GM21381 (cell line): ENCODE measurements at regions not wholly inside any gene's neighbourhood (a gene's known extent, or its start where the extent isn't known, plus 50 kb on each side); places are given as distances from the start of the nearest gene placed in this dataset.
"Not testable (repeated sequence)": the region's sequence is repeated elsewhere in the genome, so short reads cannot be mapped to it uniquely, and the experiment has no call there.

Experiments
- ATAC-seq: cut with Tn5 transposase; IDR thresholded peaks from one replicate; pipeline ENCODE4 v1.9.1; 2021; ENCODE audit warnings: mild to moderate bottlenecking, moderate library complexity; ENCODE audit not compliant: unreplicated experiment

DNA sequence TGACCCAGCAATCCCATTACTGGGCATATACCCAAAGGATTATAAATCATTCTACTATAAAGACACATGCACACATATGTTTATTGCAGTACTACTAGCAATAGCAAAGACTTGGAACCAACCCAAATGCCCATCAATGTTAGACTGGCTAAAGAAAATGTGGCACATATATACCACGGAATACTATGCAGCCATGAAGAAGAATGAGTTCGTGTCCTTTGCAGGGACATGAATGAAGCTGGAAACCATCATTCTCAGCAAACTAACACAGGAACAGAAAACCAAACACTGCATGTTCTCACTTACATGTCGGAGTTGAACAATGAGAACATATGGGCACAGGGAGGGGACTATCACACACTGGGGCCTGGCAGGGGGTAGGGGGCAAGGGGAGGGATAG lies 183.0 kb downstream of the HACE1 start:
- not testable (repeated sequence) for ATAC-seq

DNA sequence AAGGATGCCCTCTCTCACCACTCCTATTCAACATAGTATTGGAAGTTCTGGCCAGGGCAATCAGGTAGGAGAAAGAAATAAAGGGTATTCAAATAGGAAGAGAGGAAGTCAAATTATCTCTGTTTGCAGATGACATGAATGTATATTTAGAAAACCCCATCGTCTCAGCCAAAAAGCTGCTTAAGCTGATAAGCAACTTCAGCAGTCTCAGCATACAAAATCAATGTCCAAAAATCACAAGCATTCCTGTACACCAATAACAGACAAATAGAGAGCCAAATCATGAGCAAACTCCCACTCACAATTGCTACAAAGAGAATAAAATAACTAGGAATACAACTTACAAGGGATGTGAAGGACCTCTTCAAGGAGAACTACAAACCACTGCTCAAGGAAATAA lies 184.6 kb downstream of the HACE1 start:
- not testable (repeated sequence) for ATAC-seq

DNA sequence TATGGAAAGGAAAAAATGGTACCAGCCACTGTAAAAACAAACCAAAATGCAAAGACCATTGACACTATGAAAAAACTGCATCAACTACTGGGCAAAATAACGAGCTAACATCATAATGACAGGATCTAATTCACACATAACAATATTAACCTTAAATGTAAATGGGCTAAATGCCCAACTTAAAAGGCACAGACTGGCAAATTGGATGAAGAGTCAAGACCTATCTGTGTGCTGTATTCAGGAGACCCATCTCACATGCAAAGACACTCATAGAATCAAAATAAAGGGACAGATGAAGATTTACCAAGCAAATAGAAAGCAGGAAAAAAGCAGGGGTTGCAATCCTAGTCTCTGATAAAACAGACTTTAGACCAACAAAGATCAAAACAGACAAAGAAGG lies 186.6 kb downstream of the HACE1 start:
- not testable (repeated sequence) for ATAC-seq

DNA sequence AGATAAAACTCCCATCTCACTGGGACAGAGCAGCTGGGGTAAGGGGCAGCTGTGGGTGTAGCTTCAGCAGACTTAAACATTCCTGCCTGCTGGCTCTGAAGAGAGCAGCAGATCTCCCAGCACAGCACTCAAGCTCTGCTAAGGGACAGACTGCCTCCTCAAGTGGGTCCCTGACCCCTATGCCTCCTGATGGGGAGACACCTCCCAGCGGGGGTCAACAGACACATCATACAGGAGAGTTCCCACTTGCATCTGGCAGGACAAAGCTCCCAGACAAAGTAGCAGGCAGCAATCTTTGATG lies 188.2 kb downstream of the HACE1 start:
- not testable (repeated sequence) for ATAC-seq

DNA sequence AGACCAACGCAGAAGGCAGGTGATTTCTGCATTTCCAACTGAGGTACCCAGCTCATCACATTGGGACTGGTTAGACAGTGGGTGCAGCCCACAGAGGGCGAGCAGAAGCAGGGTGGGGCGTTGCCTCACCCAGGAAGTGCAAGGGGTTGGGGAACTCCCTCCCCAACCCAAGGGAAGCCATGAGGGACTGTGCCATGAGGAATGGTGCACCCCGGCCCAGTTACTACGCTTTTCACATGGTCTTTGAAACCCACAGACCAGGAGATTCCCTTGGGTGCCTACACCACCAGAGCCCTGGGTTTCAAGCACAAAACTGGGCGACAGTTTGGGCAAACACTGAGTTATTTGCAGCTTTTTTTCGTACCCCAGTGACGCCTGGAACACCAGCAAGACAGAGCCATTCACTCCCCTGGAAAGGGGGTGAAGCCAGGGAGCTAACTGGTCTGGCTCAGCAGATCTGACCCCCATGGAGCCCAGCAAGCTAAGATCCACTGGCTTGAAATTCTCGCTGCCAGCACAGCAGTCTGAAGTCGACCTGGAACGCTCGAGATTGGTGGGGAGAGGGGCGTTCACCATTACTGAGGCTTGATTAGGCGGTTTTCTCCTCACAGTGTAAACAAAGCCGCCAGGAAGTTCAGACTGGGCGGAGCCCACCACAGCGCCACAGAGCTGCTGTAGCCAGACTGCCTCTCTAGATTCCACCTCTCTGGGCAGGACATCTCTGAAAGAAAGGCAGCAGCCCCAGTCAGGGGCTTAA lies 188.7 kb downstream of the HACE1 start:
- ATAC-seq = not testable (repeated sequence)

DNA sequence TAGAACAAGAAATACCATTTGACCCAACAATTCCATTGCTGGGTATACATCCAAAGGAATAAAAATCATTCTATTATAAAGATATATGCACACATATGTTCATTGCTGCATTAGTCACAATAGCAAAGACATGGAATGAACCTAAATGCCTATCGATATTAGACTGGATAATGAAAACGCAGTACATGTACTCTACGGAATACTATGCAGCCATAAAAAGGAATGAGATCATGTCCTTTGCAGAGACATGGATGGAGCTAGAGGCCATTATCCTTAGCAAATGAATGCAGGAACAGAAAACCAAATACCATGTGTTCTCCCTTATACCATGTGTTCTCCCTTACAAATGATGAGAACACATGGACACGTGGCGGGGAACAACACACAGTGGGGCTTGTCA lies 190.2 kb downstream of the HACE1 start:
- ATAC-seq = no peak

DNA sequence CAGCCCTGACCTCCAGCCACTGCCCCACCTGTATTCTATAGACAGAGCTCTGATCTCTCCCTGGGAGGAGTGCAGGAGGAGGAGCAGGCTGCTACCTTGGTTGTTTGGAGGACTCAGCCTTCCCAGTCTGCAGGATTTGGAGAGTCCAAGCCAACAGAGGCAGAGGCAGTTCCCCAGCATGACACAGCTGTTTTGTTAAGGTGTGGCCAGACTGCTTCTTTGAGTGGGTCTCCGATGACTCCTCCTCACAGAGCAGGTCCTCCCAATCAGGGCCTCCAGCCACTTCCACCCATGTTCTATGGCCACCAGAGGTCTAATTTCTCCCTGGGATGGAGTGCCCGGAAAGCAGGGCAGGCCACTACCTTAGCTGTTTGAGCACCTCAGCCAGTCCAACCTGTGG lies 203.5 kb downstream of the HACE1 start:
- ATAC-seq = no peak

DNA sequence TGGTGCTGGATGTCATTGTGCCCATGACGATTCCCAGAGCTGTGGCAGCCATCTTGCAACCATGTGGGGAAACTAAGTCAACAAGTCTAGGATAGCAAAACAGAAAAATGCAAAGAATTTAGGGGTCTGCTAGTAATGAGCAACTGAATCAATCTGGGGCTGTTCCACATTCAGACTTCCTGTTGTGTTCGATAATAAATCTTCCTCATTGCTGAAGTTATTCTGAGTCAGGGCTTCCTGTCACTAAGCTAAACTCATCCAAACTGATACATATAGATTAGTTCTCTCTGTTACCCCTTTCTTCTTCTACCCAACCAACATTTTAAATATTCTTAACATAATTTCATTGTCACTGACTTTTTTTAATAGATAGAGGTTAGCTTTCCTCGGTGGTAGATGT lies 205.9 kb downstream of the HACE1 start:
- ATAC-seq = no peak

DNA sequence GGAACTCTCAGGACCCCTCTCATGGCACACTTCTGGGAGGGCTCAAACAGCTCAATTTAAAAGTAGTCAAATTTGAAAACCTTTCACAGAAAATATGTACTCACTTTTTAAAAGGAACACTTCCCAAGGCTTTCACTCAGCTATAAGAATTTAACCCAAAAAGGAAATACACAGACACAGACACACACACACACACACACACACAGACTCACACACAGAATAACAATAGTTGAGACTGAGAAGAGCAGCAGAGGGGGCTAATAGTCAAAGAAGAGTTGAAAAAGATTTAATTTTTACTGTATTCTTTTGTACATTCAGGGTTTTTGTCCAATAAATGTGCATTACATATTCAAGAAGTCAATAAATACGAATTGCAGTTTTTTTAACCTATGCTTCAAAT lies 211.4 kb downstream of the HACE1 start:
- ATAC-seq = no peak

DNA sequence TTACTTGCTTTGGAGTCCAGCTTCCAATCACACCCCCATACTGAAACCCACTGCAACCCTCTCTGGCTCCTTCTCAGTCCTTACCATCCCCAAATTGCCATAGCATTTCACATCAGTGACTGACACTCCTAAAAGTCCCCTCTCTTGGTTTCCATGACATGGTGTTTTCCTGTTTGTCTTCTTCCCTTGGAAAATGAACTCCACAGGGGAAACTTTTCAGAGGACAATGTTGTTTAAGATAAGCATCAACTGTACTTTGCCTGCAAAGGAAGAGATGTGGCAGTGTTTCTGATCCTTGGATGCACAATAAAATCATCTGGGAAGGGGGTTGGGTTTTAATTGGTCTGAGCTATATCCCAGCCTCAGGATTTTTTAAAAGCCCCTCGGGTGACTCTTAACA lies 214.9 kb downstream of the HACE1 start:
- ATAC-seq = no peak

DNA sequence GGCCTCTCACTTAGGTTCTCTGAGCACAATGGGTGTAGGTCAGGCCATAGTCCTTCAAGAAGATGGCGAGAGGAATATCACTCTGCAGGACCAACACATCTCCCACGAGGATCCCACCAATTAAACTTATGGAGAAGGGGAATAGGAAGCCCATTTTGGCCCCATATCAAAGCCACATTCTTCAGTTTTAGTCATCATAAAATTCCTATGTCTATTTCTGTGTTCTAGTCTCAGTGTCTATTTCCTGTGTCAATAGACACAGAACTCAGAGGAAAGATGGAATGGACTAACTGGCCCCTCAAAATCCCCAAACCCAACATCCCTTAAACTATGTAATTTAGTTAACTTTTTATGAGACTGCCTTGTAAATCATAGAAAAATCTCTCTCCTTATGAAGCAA lies 216.8 kb downstream of the HACE1 start:
- ATAC-seq = no peak

DNA sequence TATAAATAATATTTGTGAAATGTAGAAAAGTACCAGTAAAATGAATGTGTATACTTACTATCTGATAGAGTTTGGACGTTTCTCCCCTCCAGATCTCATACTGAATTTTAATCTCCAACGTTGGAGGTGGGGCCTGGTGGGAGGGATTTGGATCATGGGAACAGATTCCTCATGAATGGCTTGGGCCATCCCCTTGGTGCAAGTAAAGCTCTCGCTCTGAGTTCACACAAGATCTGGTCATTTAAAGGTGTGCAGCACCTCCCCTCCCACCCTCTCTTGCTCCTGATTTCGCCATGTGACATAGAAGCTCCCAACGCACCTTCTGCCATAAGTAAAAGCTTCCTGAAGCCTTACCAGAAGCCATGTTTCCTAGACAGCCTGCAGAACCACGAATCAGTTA lies 219.0 kb downstream of the HACE1 start:
- no peak for ATAC-seq

DNA sequence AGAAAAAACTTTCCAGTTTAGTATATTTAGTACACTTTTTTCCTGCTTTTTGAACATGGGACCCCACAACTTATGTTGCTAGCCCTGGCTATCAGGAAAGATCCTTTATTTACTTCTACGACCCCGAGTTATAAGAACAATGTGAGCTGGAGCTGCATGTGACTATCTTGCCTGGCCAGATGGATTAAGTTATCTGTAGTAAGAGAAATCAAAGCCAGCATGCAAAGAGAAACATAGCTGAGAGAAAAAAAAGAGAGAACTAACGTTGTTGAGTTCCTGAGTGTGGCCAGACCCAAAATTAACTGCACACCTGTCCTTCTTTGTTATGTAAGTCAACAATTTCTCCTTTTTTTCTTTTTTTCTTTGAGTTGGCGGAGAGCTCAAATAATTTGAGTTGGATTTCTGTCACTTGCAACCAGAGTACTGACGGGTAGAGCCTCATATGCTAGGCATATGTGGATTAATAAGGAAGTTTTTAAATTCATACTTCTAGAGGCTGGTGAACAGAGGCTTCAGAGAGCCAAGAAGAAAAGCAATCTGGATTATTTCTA lies 219.5 kb downstream of the HACE1 start:
- no peak for ATAC-seq

DNA sequence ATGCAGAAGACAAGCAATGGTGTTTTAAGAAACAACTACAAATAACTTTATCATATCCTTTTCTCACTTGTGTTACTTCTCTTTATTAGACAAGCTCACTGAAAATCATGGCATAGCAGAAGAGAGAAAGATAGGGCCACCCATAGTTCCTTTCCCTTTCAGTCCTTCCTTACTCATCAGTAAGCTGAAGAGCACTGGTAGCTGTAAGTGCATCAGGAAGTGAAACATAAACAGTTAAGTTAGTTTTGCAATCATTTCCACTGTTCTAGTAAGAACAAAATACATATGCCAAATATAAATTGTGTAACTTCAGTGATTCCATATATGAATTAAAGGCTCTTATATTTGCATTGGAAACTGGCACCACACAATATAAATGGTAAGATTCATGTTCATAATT lies 220.1 kb downstream of the HACE1 start:
- peak; percentile 92 for ATAC-seq

DNA sequence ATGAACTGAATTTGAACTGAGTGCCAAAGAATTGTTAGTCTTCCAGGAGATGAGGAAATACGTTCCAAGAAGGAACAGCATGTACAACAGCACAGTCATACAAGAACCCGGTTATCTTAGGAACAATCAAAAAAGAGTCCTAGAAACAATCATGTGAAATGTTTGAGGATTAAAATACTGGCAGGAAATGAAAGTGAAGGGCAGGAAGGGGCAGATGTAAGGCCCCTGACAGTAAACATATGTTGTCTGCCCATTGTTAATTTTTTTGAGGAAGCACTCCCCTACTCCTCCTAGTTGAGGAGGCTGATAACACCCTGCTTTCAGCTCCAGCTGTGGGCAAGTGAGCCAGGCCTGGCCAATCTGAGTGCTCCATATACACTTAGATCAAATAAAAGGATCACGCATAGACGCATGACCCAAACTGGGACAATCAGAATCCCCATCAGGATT lies 220.9 kb downstream of the HACE1 start:
- ATAC-seq = no peak

DNA sequence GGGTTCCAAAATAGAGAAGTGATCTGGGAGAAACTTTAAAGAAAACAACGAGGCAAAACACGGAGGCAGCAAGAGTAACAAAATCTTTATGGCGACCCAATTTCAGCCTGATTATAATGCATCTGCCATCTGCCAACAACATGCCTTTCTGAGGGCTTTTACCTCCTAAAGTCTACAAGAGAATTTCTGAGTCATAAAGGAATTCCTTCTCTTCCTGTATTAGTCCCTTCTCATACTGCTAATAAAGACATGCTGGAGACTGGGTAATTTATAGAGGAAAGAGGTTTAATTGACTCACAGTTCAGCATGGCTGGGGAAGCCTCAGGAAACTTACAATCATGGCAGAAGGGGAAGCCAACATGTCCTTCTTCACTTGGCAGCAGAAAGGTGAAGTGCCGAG lies 226.6 kb downstream of the HACE1 start:
- ATAC-seq = no peak

DNA sequence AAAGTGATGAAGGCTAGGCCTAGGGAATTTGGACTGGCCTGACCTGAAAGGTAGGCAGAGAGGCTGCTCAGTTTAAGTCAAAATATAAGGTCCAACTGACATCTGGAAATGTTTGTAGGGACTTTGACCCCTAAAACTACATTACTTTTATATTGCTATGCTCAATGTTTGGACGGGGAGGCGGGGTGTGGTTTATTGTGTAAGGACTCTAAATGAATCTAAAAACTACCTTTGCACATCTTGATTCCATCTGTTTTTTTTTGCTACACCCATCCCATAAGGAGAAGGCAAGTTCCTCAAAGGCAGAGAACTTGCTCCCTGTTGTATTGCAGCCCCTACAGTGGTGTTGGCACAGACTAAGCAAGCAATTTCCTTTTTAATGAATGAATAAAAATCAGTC lies 227.1 kb downstream of the HACE1 start:
- no peak for ATAC-seq

DNA sequence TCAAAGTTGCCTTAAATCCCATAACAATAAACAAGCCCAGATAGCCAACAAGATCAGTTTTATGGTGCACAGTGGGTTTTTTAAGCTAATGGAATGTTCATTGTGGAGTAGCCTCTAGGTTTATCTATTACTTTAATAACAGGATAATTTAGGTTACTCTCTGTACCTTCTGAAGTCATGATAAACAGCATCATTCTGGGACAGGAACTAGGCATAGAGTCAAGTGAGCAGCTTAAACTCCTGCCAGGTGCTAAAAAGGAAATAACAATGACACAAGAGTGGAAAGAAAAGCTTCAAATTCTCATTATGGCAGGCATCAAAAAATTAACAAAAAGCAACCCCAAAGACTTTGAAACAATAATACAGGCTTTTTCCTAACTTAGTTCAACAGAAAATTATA lies 228.8 kb downstream of the HACE1 start:
- no peak for ATAC-seq

DNA sequence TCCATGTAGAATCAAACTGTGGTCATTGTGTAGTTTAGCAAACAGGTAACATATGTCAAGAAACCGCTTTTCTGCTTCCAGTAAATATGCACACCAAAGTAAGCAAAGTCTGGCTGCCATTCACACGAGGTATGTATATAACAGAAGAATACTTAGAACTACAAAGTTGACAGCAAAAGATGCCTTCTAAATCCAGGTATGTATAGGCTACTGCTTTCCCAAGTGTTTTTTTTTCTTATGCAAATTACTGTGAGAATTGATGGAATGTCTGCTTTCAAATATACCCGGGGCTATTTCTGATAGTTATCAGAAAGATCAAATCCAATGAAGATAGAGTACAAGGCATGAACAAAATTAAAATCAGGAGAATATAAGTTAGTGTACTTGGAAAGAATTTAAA lies 229.2 kb downstream of the HACE1 start:
- ATAC-seq = no peak

DNA sequence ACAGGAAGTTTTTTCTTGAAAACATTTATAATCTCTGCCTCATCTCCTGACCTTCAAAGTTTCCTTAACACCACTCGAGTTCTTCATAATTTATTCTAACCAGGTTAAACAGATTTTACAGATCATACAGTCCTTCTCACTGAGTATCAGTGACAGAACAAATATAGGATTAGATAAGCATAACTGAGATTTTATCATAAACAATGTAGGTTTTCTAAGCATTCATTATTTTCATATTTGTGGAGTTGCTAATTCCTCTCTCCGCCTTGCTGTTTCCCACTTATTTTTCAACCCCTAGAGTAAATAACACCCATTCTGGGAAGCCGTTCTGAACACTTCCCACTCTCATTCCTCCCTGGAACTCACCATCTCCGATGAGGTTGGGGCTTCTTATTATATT lies 229.9 kb downstream of the HACE1 start:
- ATAC-seq = no peak

DNA sequence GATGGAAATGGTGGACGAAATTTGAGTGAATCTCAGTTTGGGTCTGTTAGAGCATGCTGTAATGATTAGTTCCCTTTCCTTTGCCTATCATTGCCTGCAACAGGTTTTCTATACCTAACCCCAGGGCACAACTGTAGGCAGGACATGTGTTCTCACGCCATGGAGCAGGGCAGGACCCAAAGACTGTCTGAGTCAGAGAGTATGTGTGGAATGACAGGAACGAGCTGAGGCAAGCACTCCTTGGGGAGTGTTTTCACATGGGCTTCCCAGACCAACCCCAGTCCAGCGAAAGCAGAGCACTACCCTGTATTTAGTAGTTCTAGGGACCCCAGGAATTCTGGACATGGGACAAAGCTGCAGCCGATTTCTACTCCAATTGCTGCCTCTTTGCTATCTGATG lies 234.2 kb downstream of the HACE1 start:
- ATAC-seq = no peak

DNA sequence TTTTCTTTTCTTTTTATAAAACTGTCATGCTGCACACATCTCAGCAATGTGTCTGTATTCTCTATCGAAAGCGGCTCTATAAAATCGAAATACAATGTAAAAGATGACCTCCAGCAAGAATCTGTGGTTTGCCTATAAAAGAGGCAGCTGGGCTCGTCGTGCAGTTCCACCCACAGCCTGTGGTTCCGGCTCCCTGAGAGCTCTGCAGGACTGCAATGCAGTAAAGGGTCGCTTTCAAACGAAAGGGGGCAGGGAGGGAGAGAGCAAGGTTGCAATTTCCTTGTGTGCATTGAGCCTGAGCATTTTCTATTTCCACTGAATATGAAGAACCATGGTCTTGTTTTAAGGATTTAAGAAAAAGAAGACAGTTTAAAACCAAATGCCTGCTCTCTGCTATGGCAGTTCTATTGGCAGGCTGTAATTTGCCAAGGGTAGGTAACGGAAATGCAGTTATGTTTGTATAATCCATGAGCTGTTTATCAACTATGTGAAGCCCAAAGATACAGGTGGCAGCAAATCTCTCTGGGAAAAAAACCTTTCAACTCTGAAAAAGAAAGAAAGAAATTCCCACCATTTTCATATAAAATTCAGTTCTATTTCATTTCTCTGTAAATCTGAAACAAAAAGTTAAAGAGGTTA lies 236.5 kb downstream of the HACE1 start:
- ATAC-seq = no peak

DNA sequence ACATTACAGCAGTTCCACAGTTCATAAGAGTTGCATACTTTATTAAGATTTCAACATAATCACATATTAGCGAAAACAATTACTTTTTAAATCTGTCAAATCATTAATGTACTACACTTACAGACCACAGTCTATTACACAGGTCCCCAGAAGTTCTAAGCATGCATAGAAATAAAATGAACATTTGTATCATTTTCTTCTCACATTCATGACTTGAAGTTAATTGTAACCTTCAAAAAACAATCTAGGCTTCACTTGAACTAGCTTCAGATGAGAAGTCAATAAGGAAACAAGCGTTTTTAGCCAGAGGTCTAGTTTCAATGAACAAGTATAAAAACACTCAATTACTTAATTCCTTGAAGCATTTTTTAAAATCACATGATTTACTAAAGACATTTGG lies 238.3 kb downstream of the HACE1 start:
- no peak for ATAC-seq
